WTC11 (cell line): ENCODE measurements at regions not wholly inside any gene's neighbourhood (a gene's known extent, or its start where the extent isn't known, plus 50 kb on each side); places are given as distances from the start of the nearest gene placed in this dataset.

Experiments used
- ATAC-seq: fragments of 200-7000 bp; cut with Tn5 transposase; 2 replicates; pipeline ENCODE4 v1.10.0; 2021; ENCODE audit warnings: mild to moderate bottlenecking, moderate library complexity
- CTCF ChIA-PET: fragments of 300-600 bp; sonication (Branson Sonifier 250); formaldehyde crosslinking; loops from one replicate; lab custom pipeline; 2021; ENCODE audit warnings: antibody characterized with exemption; lab: Charles Lee
- POLR2A ChIA-PET: fragments of 350-600 bp; sonication (Branson Sonifier 250); formaldehyde crosslinking; loops from one replicate; lab custom pipeline; 2021; ENCODE audit warnings: antibody characterized with exemption; lab: Charles Lee
- DNase-seq: peaks from one replicate; pipeline ENCODE4 v3.0.0; 2021; ENCODE audit warnings: low spot score
- H3K27ac Mint-ChIP-seq: 2 replicates; pipeline ENCODE4 v1.8.0; 2021; ENCODE audit warnings: mixed read lengths
- H3K27me3 Mint-ChIP-seq: 2 replicates; pipeline ENCODE4 v1.8.0; 2021; ENCODE audit warnings: low read depth, mild to moderate bottlenecking, moderate library complexity, mixed read lengths
- H3K36me3 Mint-ChIP-seq: 2 replicates; pipeline ENCODE4 v1.8.0; 2021; ENCODE audit warnings: mixed read lengths
- H3K4me1 Mint-ChIP-seq: 2 replicates; pipeline ENCODE4 v1.8.0; 2022; ENCODE audit warnings: mixed read lengths
- H3K4me3 Mint-ChIP-seq: 2 replicates; pipeline ENCODE4 v1.8.0; 2021; ENCODE audit warnings: mild to moderate bottlenecking, moderate library complexity, mixed read lengths
- H3K9me3 Mint-ChIP-seq: 2 replicates; pipeline ENCODE4 v1.8.0; 2021; ENCODE audit warnings: mixed read lengths
- CTCF ChIP-seq: fragments of 200-600 bp; IDR thresholded peaks from 2 replicates; pipeline ENCODE4 v1.8.0; 2022; ENCODE audit warnings: antibody characterized with exemption
- FOXP1 ChIP-seq: sonication (generic); formaldehyde crosslinking; IDR thresholded peaks from 2 replicates; pipeline ENCODE4 v1.8.0; 2022; ENCODE audit warnings: missing genetic modification reagents, mild to moderate bottlenecking, moderate library complexity, borderline replicate concordance
- FOXP4 ChIP-seq: sonication (generic); formaldehyde crosslinking; IDR thresholded peaks from 2 replicates; pipeline ENCODE4 v1.8.0; 2022; ENCODE audit warnings: mild to moderate bottlenecking, missing genetic modification reagents
- GTF2I ChIP-seq: fragments of 250-450 bp; sonication (Bioruptor Pico); conservative IDR thresholded peaks from 2 replicates; pipeline ENCODE4 v1.4.0; 2021; ENCODE audit warnings: mild to moderate bottlenecking
- MLX ChIP-seq: sonication (generic); formaldehyde crosslinking; IDR thresholded peaks from 2 replicates; pipeline ENCODE4 v1.8.1; 2023; ENCODE audit warnings: mild to moderate bottlenecking, missing genetic modification reagents, moderate library complexity
- NR1H2 ChIP-seq: sonication (generic); formaldehyde crosslinking; IDR thresholded peaks from 2 replicates; pipeline ENCODE4 v1.9.0; 2021; ENCODE audit warnings: mild to moderate bottlenecking, moderate library complexity, missing genetic modification reagents
- PRDM15 ChIP-seq: sonication (generic); formaldehyde crosslinking; IDR thresholded peaks from 2 replicates; pipeline ENCODE4 v1.8.0; 2022; ENCODE audit warnings: missing genetic modification reagents
- TEAD1 ChIP-seq: sonication (generic); formaldehyde crosslinking; IDR thresholded peaks from 2 replicates; pipeline ENCODE4 v1.8.0; 2022; ENCODE audit warnings: mild to moderate bottlenecking, missing genetic modification reagents
- ZNF138 ChIP-seq: sonication (generic); formaldehyde crosslinking; conservative IDR thresholded peaks from 2 replicates; pipeline ENCODE4 v1.8.1; 2022; ENCODE audit warnings: mild to moderate bottlenecking, moderate library complexity, missing genetic modification reagents
- ZNF396 ChIP-seq: fragments of 250-450 bp; sonication (Bioruptor Pico); IDR thresholded peaks from 2 replicates; pipeline ENCODE4 v1.8.0; 2021; ENCODE audit warnings: mild to moderate bottlenecking, moderate library complexity, borderline replicate concordance
- TF ChIP-seq, protein P1 (sequence below): fragments of 250-450 bp; sonication (Bioruptor Pico); IDR thresholded peaks from 2 replicates; pipeline ENCODE4 v1.8.0; 2021; ENCODE audit warnings: mild to moderate bottlenecking

GRCh38 chr1:71179997-71180396 lies 99.2 kb upstream of the ZRANB2 start:
- Mint-ChIP-seq H3K9me3 (peaks cover 9% of the 10 kb centered on the region; the same call in 1 of the 2 replicates), H3K27ac (no peak overlapping the region), H3K36me3 (no peaks in the 10 kb centered on the region; the same call in 1 of the 2 replicates), H3K27me3 (no peaks in the 10 kb centered on the region), H3K4me1 (peaks cover 19% of the 10 kb centered on the region), H3K4me3 (no peak overlapping the region)
- DNase-seq: no peak
- no peak for ATAC-seq
- ChIA-PET CTCF (no interaction called here), POLR2A (no interaction called here)
- TF ChIP-seq PRDM15 (CRISPR knock-in tag) (no peak), MLX (CRISPR knock-in tag) (no peak), ZNF138 (CRISPR knock-in tag) (no peak), NR1H2 (CRISPR knock-in tag) (no peak), CTCF (no peak)
- TF ChIP-seq, protein P1, sequence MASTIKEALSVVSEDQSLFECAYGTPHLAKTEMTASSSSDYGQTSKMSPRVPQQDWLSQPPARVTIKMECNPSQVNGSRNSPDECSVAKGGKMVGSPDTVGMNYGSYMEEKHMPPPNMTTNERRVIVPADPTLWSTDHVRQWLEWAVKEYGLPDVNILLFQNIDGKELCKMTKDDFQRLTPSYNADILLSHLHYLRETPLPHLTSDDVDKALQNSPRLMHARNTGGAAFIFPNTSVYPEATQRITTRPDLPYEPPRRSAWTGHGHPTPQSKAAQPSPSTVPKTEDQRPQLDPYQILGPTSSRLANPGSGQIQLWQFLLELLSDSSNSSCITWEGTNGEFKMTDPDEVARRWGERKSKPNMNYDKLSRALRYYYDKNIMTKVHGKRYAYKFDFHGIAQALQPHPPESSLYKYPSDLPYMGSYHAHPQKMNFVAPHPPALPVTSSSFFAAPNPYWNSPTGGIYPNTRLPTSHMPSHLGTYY (CRISPR knock-in tag): no peak

DNA sequence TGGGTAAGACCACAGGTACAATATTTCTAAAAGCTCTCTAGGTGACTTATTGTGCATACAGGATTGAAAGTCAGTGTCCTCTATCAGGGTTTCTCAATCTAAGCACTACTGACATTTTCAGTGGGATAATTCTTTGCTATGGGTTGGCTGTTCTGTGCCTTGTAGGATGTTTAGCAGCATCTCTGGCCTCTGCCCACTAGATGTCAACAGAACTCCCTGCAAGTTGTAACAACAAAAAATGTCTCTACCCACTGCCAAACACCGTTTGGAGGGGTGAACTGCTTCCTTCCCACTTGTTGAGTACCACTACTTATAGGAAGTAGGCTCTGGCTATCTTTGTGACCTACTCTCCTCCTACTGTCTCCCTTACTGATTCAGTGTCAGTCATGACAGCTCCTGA lies 90.1 kb upstream of the ZRANB2 start:
- H3K4me1 Mint-ChIP-seq: no peaks in the 10 kb centered on the region
- TF ChIP-seq GTF2I (no peak), TEAD1 (CRISPR knock-in tag) (no peak), PRDM15 (CRISPR knock-in tag) (no peak), ZNF396 (no peak), FOXP1 (no peak), FOXP4 (CRISPR knock-in tag) (no peak), CTCF (0 out of 2 replicates have a peak, but pooled peaks have one; percentile 7)
- TF ChIP-seq, all 79 proteins: peak for 1
- H3K36me3 Mint-ChIP-seq: no peaks in the 10 kb centered on the region; the same call in 1 of the 2 replicates
- ChIA-PET POLR2A (no interaction called here), CTCF (no interaction called here)
- ATAC-seq (peak; percentile 79), DNase-seq (no peak)
- H3K9me3 Mint-ChIP-seq: peaks cover 23% of the 10 kb centered on the region
- H3K27ac Mint-ChIP-seq: no peak overlapping the region
- no peaks in the 10 kb centered on the region for H3K27me3 Mint-ChIP-seq
- no peak overlapping the region for H3K4me3 Mint-ChIP-seq
